ENCODE measurements at regions not wholly inside any gene's neighbourhood (a gene's known extent, or its start where the extent isn't known, plus 50 kb on each side); places are given as distances from the start of the nearest gene placed in this dataset.

DNA sequence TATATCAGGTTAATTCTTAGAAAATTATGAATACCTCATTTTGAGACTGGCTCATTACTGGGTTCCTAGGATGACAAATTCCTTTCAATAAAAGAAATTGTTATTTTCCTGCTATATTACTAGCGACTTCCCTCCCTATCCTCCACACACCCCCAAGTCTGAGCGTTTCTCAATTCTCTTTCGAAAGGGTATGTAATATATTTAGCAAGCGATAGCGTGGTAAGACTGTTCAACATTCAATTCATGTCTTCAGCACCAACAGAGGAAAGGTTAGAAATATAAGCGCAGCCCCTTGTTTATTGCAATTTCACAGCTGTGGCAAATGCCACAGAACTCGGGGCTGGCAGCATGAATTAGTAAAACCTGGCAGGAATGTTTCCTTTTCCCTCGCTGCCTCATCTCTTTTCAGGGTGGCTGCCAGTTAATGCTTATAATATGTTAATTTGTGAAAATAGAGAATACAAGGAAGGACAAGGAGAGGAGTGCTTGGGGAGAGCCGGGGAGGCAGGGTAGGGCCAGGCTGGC is 152.7 kb upstream of the TBCA start:
- TF ChIP-seq, protein P1, sequence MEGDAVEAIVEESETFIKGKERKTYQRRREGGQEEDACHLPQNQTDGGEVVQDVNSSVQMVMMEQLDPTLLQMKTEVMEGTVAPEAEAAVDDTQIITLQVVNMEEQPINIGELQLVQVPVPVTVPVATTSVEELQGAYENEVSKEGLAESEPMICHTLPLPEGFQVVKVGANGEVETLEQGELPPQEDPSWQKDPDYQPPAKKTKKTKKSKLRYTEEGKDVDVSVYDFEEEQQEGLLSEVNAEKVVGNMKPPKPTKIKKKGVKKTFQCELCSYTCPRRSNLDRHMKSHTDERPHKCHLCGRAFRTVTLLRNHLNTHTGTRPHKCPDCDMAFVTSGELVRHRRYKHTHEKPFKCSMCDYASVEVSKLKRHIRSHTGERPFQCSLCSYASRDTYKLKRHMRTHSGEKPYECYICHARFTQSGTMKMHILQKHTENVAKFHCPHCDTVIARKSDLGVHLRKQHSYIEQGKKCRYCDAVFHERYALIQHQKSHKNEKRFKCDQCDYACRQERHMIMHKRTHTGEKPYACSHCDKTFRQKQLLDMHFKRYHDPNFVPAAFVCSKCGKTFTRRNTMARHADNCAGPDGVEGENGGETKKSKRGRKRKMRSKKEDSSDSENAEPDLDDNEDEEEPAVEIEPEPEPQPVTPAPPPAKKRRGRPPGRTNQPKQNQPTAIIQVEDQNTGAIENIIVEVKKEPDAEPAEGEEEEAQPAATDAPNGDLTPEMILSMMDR (IDR thresholded peaks at IDR 0.05): no peak
- TF ChIP-seq POLR2A (IDR thresholded peaks at IDR 0.05): no peak

Measured in heart left ventricle (tissue), 13 donors.